H9 (cell line): ENCODE measurements at regions not wholly inside any gene's neighbourhood (a gene's known extent, or its start where the extent isn't known, plus 50 kb on each side); places are given as distances from the start of the nearest gene placed in this dataset.

Experiments used
- DNase-seq: peaks from one replicate; pipeline ENCODE4 v3.0.0-alpha.2; 2017
- H2AFZ ChIP-seq: one replicate; pipeline ENCODE4 v1.6.1; 2013; ENCODE audit warnings: mild to moderate bottlenecking, low read length, control low read depth, moderate library complexity
- H2AK5ac ChIP-seq: 2 replicates; pipeline ENCODE4 v1.6.1; 2013; ENCODE audit warnings: low read length, control low read depth, mixed read lengths; ENCODE audit not compliant: insufficient read length
- H2BK120ac ChIP-seq: one replicate; pipeline ENCODE4 v1.6.1; 2013; ENCODE audit warnings: low read depth, mild to moderate bottlenecking, low read length, control low read depth, inconsistent platforms; ENCODE audit not compliant: poor library complexity, severe bottlenecking
- H2BK12ac ChIP-seq: 2 replicates; pipeline ENCODE4 v1.6.1; 2013; ENCODE audit warnings: low read length, control low read depth, mixed read lengths, low read depth; ENCODE audit not compliant: insufficient read length
- H2BK15ac ChIP-seq: 2 replicates; pipeline ENCODE4 v1.6.1; 2013; ENCODE audit warnings: low read depth, low read length, control low read depth
- H2BK20ac ChIP-seq: one replicate; pipeline ENCODE4 v1.6.1; 2013; ENCODE audit warnings: low read depth, mild to moderate bottlenecking, low read length, control low read depth, inconsistent platforms; ENCODE audit not compliant: poor library complexity, severe bottlenecking
- H2BK5ac ChIP-seq: 2 replicates; pipeline ENCODE4 v1.6.1; 2013; ENCODE audit warnings: low read length, control low read depth, mixed read lengths; ENCODE audit not compliant: insufficient read length
- H3K14ac ChIP-seq: 2 replicates; pipeline ENCODE4 v1.6.1; 2013; ENCODE audit warnings: low read length, control low read depth; ENCODE audit not compliant: insufficient read depth
- H3K18ac ChIP-seq: 2 replicates; pipeline ENCODE4 v1.6.1; 2013; ENCODE audit warnings: low read depth, mild to moderate bottlenecking, mixed read lengths, low read length, control low read depth; ENCODE audit not compliant: insufficient read length
- H3K23ac ChIP-seq: 2 replicates; pipeline ENCODE4 v1.6.1; 2013; ENCODE audit warnings: low read length, control low read depth, mixed read lengths, low read depth; ENCODE audit not compliant: insufficient read length
- H3K23me2 ChIP-seq: 2 replicates; pipeline ENCODE4 v1.6.1; 2013; ENCODE audit warnings: low read depth, mild to moderate bottlenecking, mixed read lengths, low read length, control low read depth; ENCODE audit not compliant: insufficient read length, poor library complexity, severe bottlenecking
- H3K27ac ChIP-seq: 2 replicates; pipeline ENCODE4 v1.5.1; 2013; ENCODE audit warnings: low read length, control low read depth, mixed read lengths, low read depth; ENCODE audit not compliant: insufficient read length
- H3K27me3 ChIP-seq: 2 replicates; pipeline ENCODE4 v1.6.1; 2013; ENCODE audit warnings: low read length, control low read depth, inconsistent platforms; ENCODE audit not compliant: insufficient read depth
- H3K4ac ChIP-seq: 2 replicates; pipeline ENCODE4 v1.6.1; 2013; ENCODE audit warnings: low read depth, mild to moderate bottlenecking, control low read depth, inconsistent platforms, low read length, moderate library complexity
- H3K4me1 ChIP-seq: 2 replicates; pipeline ENCODE4 v1.6.1; 2013; ENCODE audit warnings: low read length, control low read depth, inconsistent platforms; ENCODE audit not compliant: insufficient read depth
- H3K4me2 ChIP-seq: 2 replicates; pipeline ENCODE4 v1.6.1; 2013; ENCODE audit warnings: low read length, control low read depth, mixed read lengths; ENCODE audit not compliant: insufficient read length, insufficient read depth
- H3K56ac ChIP-seq: 2 replicates; pipeline ENCODE4 v1.6.1; 2013; ENCODE audit warnings: low read depth, mild to moderate bottlenecking, mixed read lengths, low read length, control low read depth; ENCODE audit not compliant: insufficient read length
- H3K79me1 ChIP-seq: 2 replicates; pipeline ENCODE4 v1.6.1; 2013; ENCODE audit warnings: low read depth, mild to moderate bottlenecking, moderate library complexity, low read length, control low read depth, inconsistent platforms; ENCODE audit not compliant: insufficient read depth, poor library complexity, severe bottlenecking
- H3K79me2 ChIP-seq: 2 replicates; pipeline ENCODE4 v1.6.1; 2013; ENCODE audit warnings: low read length, control low read depth, inconsistent platforms; ENCODE audit not compliant: insufficient read depth
- H3K9ac ChIP-seq: 2 replicates; pipeline ENCODE4 v1.6.1; 2013; ENCODE audit warnings: low read length, control low read depth, mixed read lengths; ENCODE audit not compliant: insufficient read length; ENCODE audit errors: extremely low read depth
- H3K9me3 ChIP-seq: one replicate; pipeline ENCODE4 v1.6.1; 2013; ENCODE audit warnings: low read depth, low read length, inconsistent platforms; ENCODE audit not compliant: control insufficient read depth
- H3T11ph ChIP-seq: one replicate; pipeline ENCODE4 v1.6.1; 2013; ENCODE audit warnings: mild to moderate bottlenecking, low read length, control low read depth, inconsistent platforms
- H4K20me1 ChIP-seq: one replicate; pipeline ENCODE4 v1.6.1; 2013; ENCODE audit not compliant: control insufficient read depth, insufficient read length, insufficient read depth
- H4K5ac ChIP-seq: 2 replicates; pipeline ENCODE4 v1.6.1; 2013; ENCODE audit warnings: low read depth, mild to moderate bottlenecking, mixed read lengths, low read length, control low read depth; ENCODE audit not compliant: insufficient read length
- H4K8ac ChIP-seq: replicated peaks from 2 replicates; pipeline ENCODE4 v1.6.1; 2013; ENCODE audit warnings: low read length, control low read depth, mixed read lengths, low read depth; ENCODE audit not compliant: insufficient read length
- H4K91ac ChIP-seq: 2 replicates; pipeline ENCODE4 v1.6.1; 2013; ENCODE audit warnings: low read depth, mild to moderate bottlenecking, moderate library complexity, mixed read lengths, low read length, control low read depth; ENCODE audit not compliant: insufficient read length
- H3K27ac Mint-ChIP-seq, 3 experiments: 2 replicates in 2 of 3; 3 replicates in 1 of 3; pipeline ENCODE4 v1.8.0; 2020 to 2021; ENCODE audit warnings: mixed read lengths in 3 of 3, mild to moderate bottlenecking in 1 of 3, moderate library complexity in 1 of 3
- H3K27me3 Mint-ChIP-seq: 2 replicates; pipeline ENCODE4 v1.8.0; 2021; ENCODE audit warnings: low read depth, mild to moderate bottlenecking, moderate library complexity, mixed read lengths
- H3K36me3 Mint-ChIP-seq, 3 experiments: 2 replicates in 2 of 3; 3 replicates in 1 of 3; pipeline ENCODE4 v1.8.0; 2020 to 2021; ENCODE audit warnings: low read depth in 3 of 3, mixed read lengths in 3 of 3; ENCODE audit not compliant: insufficient read depth in 1 of 3
- H3K4me1 Mint-ChIP-seq, 2 experiments: 2 replicates each; pipeline ENCODE4 v1.8.0; 2020; ENCODE audit warnings: mixed read lengths in 2 of 2
- H3K4me3 Mint-ChIP-seq, 2 experiments: 2 replicates in 1 of 2; 3 replicates in 1 of 2; pipeline ENCODE4 v1.8.0; 2020 to 2021; ENCODE audit warnings: mild to moderate bottlenecking in 2 of 2, mixed read lengths in 2 of 2, moderate library complexity in 1 of 2
- H3K9me3 Mint-ChIP-seq, 2 experiments: 2 replicates in 1 of 2; 3 replicates in 1 of 2; pipeline ENCODE4 v1.8.0; 2020; ENCODE audit warnings: mild to moderate bottlenecking in 2 of 2, mixed read lengths in 2 of 2, moderate library complexity in 1 of 2
- WGBS: extraction: QIAGEN DNeasy Blood & Tissue Kit; methylation state at CpG from one replicate; pipeline ENCODE4 v1.1.7; 2013; ENCODE audit warnings: missing lambda C conversion rate, low lambda C conversion rate, mixed read lengths; ENCODE audit not compliant: insufficient read length; ENCODE audit errors: extremely low coverage; 5-methylcytosine and 5-hydroxymethylcytosine counted together
- TF ChIP-seq, protein P1 (sequence below): fragments of 200-600 bp; sonication (generic); conservative IDR thresholded peaks from 3 replicates; pipeline ENCODE4 v1.8.0; 2021; ENCODE audit warnings: antibody characterized with exemption, mild to moderate bottlenecking

DNA sequence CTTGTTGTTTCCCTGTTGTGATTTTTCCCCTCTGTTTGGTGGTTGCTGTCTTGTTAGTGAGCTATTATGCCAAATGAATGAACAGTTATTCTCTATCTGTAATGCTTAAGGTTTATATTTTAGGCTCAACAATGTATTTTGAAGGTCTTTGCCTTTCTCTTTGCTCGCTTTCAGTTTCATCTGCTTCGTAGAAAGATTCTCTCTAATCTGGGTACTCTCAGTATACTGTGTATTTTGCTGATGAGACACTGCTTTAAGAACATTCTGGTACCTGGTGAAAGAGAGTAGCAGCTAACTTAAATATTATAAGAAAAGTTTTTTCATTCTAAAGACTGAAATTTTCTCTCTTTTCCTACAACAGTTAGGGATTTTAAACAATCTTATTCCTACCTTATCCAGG is 1274.7 kb upstream of the PABPC4L start:
- H3K23ac ChIP-seq, result no peak overlapping the region
- H3K27ac ChIP-seq, result no peak overlapping the region
- no peak overlapping the region for H3K9ac ChIP-seq
- H3K23me2 ChIP-seq, result no peaks in the 10 kb centered on the region
- H4K20me1 ChIP-seq, result no peaks in the 10 kb centered on the region
- Mint-ChIP-seq H3K9me3 (peaks cover 0 to under 1% of the 10 kb centered on the region in 2 experiments; a peak in 3 of 5 replicates), H3K27me3 (no peaks in the 10 kb centered on the region), H3K27ac (no peak overlapping the region), H3K4me3 (no peak overlapping the region), H3K4me1 (no peaks in the 10 kb centered on the region), H3K36me3 (peaks cover 0 to 5% (median 0%) of the 10 kb centered on the region in 3 experiments; a peak in 4 of 7 replicates)
- WGBS, result no CpG with 5 or more reads among the region's 2 CpGs
- no peak overlapping the region for H2BK5ac ChIP-seq
- DNase-seq, result no peak
- H3K4me1 ChIP-seq, result no peaks in the 10 kb centered on the region
- no peak overlapping the region for H2AK5ac ChIP-seq
- H3K27me3 ChIP-seq, result no peaks in the 10 kb centered on the region
- no peak overlapping the region for H3K4ac ChIP-seq
- no peak overlapping the region for H2BK120ac ChIP-seq
- H2BK15ac ChIP-seq, result no peak overlapping the region
- H3K9me3 ChIP-seq, result no peaks in the 10 kb centered on the region
- TF ChIP-seq, protein P1, sequence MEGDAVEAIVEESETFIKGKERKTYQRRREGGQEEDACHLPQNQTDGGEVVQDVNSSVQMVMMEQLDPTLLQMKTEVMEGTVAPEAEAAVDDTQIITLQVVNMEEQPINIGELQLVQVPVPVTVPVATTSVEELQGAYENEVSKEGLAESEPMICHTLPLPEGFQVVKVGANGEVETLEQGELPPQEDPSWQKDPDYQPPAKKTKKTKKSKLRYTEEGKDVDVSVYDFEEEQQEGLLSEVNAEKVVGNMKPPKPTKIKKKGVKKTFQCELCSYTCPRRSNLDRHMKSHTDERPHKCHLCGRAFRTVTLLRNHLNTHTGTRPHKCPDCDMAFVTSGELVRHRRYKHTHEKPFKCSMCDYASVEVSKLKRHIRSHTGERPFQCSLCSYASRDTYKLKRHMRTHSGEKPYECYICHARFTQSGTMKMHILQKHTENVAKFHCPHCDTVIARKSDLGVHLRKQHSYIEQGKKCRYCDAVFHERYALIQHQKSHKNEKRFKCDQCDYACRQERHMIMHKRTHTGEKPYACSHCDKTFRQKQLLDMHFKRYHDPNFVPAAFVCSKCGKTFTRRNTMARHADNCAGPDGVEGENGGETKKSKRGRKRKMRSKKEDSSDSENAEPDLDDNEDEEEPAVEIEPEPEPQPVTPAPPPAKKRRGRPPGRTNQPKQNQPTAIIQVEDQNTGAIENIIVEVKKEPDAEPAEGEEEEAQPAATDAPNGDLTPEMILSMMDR, result no peak
- no peak overlapping the region for H4K91ac ChIP-seq
- no peak overlapping the region for H3K56ac ChIP-seq
- no peak overlapping the region for H4K8ac ChIP-seq
- H3T11ph ChIP-seq, result no peak overlapping the region
- H3K79me1 ChIP-seq, result no peaks in the 10 kb centered on the region
- no peak overlapping the region for H3K14ac ChIP-seq
- no peak overlapping the region for H2BK20ac ChIP-seq
- H2AFZ ChIP-seq, result no peak overlapping the region
- H3K18ac ChIP-seq, result no peak overlapping the region
- no peak overlapping the region for H2BK12ac ChIP-seq
- no peak overlapping the region for H3K4me2 ChIP-seq
- no peak overlapping the region for H4K5ac ChIP-seq
- no peaks in the 10 kb centered on the region for H3K79me2 ChIP-seq
